H1 (cell line): ENCODE measurements at regions not wholly inside any gene's neighbourhood (a gene's known extent, or its start where the extent isn't known, plus 50 kb on each side); places are given as distances from the start of the nearest gene placed in this dataset.

Source experiments
- TF ChIP-seq, protein P1 (sequence below), 3 experiments: IDR thresholded peaks; 1 replicate in 2 of 3; 2 replicates in 1 of 3; pipeline versions ENCODE4 v1.5.1 to v1.6.1; 2011; ENCODE audit warnings: low read length in 3 of 3, mild to moderate bottlenecking in 3 of 3, inconsistent platforms in 2 of 3, low read depth in 1 of 3, moderate library complexity in 1 of 3; ENCODE audit not compliant: insufficient read depth in 1 of 3; ENCODE audit errors: control extremely low read depth in 1 of 3

DNA sequence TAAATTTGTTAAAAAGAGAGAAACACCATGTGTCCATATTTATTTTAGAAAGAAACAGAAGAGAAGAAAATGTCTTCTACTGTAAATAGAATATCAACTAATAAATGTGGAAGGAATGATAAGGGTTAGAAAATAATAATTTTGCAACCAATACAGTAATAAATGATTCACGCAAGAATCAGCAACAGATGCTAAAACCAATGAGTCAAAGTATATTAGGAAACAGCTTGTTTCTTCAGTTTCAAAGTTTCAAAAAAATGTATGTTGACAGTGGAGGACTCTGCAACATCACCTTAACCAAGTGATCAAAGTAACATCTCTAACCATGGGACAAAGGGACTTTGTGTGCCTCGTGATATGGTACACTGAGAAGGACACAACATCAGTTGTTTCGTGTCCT is 147.0 kb downstream of the TWIST2 start (continued):
- TF ChIP-seq, protein P1, sequence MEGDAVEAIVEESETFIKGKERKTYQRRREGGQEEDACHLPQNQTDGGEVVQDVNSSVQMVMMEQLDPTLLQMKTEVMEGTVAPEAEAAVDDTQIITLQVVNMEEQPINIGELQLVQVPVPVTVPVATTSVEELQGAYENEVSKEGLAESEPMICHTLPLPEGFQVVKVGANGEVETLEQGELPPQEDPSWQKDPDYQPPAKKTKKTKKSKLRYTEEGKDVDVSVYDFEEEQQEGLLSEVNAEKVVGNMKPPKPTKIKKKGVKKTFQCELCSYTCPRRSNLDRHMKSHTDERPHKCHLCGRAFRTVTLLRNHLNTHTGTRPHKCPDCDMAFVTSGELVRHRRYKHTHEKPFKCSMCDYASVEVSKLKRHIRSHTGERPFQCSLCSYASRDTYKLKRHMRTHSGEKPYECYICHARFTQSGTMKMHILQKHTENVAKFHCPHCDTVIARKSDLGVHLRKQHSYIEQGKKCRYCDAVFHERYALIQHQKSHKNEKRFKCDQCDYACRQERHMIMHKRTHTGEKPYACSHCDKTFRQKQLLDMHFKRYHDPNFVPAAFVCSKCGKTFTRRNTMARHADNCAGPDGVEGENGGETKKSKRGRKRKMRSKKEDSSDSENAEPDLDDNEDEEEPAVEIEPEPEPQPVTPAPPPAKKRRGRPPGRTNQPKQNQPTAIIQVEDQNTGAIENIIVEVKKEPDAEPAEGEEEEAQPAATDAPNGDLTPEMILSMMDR (IDR thresholded peaks at IDR 0.05; ENCODE audit: control extremely low read depth in 1 of 3, insufficient read depth in 1 of 3, low read depth in 1 of 3, low read length in 3 of 3) = no peak
- TF ChIP-seq, all 59 proteins: peak for 0
